GM21390 (cell line): ENCODE measurements at regions not wholly inside any gene's neighbourhood (a gene's known extent, or its start where the extent isn't known, plus 50 kb on each side); places are given as distances from the start of the nearest gene placed in this dataset.

Source experiments
- ATAC-seq: cut with Tn5 transposase; IDR thresholded peaks from one replicate; pipeline ENCODE4 v1.9.1; 2021; ENCODE audit not compliant: unreplicated experiment

GRCh38 chr4:147303873-147304229 is 177.0 kb upstream of the EDNRA start:
- ATAC-seq, result no peak

DNA sequence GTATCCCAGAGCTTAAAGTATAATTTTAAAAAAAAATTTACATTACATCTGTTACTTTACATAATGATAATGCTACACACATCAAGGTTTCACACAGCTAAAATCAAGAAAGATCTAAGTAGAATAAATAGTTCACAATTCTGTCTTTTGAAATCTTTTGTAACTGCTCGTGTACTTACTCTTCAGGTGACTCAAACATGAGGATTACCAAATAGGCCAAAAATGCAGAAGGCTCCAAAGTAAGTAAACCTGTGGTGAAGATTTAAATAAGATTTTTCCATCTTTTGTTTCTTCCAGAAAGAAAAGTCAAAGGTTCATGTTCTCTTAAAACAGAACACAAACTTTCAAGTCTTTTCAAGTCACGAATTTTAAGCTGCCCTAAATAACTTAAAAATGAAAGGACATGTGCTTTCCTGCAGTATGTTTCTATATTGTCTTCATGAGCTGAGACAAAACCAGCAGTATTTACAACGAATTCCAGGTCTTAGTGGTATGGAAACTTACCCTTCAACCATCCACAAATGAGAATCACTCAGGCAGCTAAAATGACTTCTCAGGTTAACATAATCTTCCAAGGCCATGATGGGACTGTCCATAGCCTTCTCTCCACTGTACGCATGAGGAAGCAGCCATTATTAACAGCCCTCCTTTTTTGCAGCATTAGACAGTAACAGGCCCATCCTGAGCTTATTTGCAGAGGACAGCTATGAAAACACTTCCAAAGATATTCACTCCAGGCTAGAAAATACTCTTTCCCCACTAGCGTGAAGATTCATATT is 172.8 kb upstream of the EDNRA start:
- ATAC-seq, result no peak

- no peak for ATAC-seq
Measured at GRCh38 chr4:147309434-147309833, 171.5 kb upstream of the EDNRA start.

DNA sequence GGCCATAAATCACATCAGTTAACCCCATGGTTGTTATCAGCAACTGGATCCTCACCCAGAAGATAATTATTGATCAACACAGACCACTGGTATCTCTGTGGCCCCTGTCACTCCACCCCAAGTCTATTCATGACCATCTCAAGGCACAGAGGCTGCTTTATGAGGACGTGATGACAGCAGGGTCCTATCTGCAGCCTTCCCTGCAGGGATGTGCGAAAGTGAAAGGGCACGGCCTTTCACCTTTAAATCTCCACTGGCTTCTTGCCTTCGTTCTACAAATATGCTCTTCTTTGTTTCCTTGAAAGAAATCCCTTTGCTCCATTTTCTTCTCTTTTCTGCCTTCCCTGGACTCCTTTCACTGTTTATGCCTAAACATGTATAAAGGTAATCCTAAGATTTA is 170.6 kb upstream of the EDNRA start:
- ATAC-seq, result no peak

DNA sequence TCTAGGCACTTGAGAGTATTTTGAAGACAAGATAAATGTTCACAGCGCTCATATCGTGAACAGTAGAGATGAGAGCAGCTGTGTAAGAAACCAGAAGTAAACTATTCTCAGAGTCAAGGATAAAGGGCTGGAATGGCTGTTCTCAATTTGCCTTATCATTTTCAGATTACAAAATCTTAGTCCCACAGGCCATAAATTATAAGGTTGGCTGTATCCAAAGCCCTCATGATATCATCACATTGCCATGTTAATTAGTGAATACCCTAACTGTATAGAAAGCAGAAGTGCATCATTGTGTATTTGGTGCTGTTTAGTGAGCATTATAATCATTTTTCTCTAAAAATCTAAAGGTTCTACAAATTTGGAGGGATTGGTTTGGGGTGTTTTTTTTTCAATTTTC is 168.9 kb upstream of the EDNRA start:
- ATAC-seq, result no peak

- no peak for ATAC-seq
Measured at GRCh38 chr4:147312376-147313046, 168.4 kb upstream of the EDNRA start.

DNA sequence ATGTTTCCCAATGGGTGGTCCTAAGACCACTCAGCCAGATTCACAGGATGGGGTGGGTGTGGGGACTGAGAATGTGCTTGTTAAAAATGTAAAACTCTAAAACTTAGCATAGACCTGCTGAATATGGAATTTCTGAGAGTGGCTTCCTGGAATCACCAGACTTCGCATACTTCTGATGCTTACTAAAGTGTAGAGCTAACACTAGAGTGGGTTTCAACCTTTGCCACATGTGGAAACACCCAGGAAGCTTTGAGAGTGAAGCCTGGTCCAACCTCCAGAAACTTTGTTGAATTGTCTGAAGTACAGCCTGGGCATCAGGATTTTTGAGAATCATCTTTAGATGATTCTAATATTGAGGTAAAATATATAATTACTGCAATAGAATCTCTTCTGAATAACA is 167.8 kb upstream of the EDNRA start:
- no peak for ATAC-seq

- ATAC-seq, result no peak
Measured at GRCh38 chr4:147318586-147318985, 162.3 kb upstream of the EDNRA start.

DNA sequence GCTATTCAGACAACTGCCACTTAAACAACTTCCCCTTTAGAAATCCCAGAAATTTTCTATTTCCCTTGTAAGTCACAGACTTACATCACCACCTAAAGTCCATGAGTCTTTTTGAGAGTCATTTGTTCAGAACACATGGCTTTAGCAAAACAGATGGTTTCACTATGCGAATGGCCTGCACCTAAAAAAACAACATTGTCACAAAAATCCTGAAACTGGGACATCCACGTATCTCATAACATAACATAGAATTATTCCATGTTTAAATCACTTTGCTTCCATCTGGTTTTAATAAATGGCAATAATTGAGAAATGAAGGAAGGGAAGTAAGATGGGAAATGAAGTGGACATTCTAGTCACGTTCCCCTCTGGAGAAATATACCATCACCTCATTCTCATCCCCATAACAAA is 155.3 kb upstream of the EDNRA start:
- ATAC-seq, result no peak

GRCh38 chr4:147326591-147326990 is 154.3 kb upstream of the EDNRA start:
- no peak for ATAC-seq

DNA sequence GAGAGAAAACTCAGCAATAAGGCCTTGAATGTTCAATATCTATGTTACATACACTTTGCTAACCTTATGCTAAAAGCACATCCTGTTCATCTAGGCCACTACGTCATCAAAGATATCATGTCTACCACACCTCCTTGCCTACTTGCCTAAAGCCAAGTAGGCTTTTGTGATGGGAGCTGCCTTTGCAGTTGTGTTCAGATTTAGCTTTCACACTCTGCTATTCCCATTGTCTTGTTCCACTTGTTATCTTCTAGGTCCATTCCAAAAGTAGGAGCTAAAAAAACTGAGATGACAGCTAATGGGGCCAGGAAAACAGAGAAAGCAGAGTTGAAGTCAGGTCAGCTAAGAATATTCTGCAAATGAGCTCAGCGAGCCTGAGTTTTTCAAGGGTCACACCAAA is 153.6 kb upstream of the EDNRA start:
- no peak for ATAC-seq

DNA sequence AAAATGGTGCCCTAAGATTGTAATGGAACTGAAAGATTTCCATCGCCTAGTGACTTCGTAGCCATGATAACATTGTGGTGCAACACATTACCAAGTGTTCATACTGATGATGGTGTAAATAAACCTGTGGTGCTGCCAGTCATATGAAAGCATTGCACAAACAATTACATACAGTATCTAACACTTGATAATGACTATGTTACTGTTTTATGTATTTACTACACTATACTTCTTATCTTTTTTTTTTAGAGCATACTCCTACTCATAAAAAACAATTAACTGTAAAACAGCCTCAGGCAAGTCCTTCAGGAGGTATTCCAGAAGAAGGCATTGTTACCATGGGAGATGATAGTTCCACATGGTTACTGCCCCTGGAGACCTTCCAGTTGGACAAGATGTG is 152.7 kb upstream of the EDNRA start:
- ATAC-seq, result no peak

DNA sequence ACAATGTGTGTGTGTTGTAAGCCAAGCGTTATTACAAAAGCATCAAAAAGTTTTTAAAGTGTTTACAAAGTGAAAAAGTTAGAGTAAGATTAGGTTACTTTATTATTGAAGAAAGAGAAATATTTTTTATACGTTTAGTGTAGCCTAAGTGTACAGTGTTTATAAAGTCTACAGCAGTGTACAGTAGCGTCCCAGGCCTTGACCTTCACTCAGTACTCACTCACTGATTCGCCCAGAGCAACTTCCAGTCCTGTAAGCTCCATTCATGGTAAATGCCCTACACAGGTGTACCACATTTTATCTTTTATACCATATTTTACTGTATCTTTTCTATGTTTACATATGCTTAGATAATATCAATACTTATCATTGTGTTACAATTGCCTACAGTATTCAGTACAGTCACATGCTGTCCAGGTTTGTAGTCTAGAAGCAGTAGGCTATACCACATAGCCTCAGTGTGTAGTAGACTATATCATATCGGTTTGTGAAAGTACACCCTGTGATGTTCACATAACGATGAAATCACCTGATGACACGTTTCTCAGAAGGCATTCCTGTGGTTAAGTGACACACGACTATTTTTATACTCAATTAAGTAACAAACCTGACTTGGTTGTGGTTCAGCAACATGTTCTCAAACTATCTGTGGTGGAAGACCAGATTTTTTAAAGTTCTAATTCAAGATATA is 152.0 kb upstream of the EDNRA start:
- no peak for ATAC-seq

- no peak for ATAC-seq
Measured at GRCh38 chr4:147332091-147332490, 148.8 kb upstream of the EDNRA start.

DNA sequence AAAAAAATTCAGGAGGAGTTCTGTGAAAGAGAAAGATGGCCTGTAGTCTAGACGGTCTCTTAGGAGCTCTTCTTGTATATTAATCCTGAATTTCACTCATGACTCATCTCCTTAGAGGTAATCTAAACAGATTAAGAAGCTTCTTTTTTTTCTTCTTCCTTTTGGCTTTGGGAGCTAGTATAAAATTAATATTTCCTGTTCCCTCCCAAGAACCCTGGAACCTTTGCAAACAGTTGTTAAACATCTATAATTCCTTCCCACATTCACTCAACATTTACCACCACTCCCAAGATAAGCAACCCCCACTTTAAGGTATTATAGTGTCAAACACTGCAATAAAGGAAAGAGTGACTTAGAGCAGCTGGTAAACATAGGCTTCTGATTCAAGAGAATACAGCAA is 146.4 kb upstream of the EDNRA start:
- ATAC-seq, result no peak

DNA sequence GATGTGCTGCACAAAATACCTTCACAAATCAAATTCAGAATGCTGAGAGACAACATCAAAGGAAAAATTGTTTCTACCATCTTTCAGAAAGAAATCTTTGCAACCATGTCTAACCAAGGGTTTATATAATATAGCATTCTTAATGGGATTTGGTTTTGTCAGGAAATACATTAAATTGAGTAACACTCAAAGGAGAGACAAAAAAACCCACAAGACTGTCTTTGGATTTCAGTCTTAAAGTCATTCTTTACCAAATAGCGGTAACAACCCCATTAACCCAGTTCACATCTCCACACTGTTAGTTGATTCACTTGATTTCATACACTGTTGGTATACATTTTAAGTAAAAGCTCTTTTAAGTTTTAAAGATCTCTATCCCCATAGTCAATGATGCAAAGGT is 145.7 kb upstream of the EDNRA start:
- ATAC-seq, result no peak

DNA sequence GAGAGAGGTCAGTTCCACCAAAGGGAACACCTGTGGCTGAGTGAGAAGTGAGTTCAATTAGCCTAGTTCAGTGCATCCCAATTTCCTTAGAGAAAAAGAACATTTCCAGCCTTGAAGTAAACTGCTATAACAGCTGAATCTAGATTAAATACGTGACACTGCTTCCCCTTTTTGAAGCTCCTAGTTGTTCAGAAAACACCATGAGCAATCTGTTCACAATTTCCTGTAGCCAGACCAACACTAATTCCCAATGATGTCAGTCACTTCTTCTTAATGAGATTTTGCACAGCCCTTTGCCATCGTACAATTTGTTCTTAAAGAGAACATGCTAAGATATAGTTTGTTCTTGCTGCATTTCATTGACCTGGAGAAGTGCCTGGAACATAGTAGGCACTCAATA is 144.6 kb upstream of the EDNRA start:
- no peak for ATAC-seq

GRCh38 chr4:147339100-147339499 is 141.8 kb upstream of the EDNRA start:
- no peak for ATAC-seq

DNA sequence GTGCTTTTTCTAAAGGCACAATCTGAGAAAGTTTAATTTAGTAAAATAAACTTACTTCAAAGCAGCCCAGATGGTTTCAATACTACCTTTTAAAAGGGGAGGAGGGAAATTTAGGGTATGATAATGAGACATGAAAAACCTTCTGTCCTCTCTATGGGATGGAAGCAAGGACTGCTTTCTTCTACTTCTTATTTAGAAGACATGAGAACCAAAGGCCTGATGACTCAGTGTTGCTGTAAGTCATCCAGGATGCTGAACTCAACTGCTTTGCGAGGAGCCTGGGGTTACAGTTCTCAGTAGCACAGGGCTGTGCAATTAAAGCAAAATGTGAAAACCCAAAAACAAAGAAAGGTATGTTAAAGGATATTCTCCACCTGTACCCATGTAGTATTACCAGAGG is 140.8 kb upstream of the EDNRA start:
- no peak for ATAC-seq

DNA sequence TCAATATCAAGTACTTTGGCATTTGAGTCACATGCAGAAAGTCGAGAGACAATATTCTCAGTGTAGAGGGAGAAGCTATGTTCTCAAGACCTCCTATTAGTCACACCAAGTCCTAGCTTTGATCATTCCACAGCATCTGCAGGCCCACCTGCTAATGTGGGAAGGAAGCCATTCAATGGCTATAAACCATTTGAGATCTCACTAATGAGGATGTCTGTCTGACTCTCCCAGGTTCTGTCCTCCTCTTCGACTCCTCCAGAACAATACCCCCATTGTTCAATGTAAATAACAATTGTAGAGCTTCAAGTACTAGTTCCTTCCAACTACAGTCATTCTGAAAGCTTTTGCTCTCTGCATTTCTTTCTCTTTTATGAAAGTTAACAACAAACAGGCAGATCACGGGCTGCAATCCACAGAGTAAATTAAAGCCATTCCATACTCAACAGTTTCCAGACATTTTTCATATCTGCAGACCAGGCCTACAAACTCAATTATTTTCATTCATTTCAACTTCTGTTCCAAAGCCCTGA is 140.2 kb upstream of the EDNRA start:
- no peak for ATAC-seq

- ATAC-seq, result no peak
Measured at GRCh38 chr4:147343692-147344091, 137.2 kb upstream of the EDNRA start.

GRCh38 chr4:147345662-147346061 is 135.2 kb upstream of the EDNRA start:
- ATAC-seq, result no peak
